CD4-positive, alpha-beta T cell treated with Interleukin-15 for 4 hours (primary cell): ENCODE measurements at regions not wholly inside any gene's neighbourhood (a gene's known extent, or its start where the extent isn't known, plus 50 kb on each side); places are given as distances from the start of the nearest gene placed in this dataset.
"Not testable (repeated sequence)": the region's sequence is repeated elsewhere in the genome, so short reads cannot be mapped to it uniquely, and the experiment has no call there.

Source experiments
- DNase-seq: peaks from one replicate; pipeline ENCODE4 v3.0.0-alpha.2; 2020; ENCODE audit warnings: low spot score

DNA sequence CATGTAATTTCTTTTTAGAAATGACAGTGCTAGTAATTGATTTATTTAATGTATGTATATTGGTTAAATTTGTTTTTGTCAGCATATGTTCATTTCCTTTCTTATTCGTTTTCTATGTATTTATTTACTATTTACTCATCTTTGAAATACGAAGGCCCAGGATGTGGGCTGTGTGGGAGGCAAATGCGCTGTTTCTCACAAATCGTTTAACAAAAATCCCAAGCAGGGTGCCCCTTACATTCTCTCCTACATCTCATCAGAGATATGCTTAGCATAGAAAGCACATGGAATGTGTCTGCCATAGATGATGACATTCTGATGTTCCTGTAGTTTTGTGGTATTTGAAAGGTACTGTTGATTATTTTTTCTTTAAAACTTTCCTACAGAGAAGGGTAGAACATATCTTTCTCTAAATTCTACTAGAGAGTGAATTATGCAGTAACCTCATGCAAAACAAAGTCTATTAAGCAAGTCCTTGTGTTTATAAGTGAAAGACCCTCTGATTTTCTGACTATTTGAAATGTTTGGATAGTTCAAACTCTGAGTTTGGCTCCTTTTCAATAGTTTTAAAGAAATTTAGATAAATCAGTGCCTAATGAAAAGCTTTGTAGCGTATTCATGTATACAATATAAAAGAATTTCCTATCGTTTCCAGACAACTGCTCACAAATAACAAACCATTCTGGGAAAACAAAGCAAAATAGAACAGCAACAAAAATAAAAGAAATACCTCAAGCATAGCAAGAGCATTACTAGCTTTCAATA lies 111.1 kb upstream of the VGLL3 start:
- no peak for DNase-seq

DNA sequence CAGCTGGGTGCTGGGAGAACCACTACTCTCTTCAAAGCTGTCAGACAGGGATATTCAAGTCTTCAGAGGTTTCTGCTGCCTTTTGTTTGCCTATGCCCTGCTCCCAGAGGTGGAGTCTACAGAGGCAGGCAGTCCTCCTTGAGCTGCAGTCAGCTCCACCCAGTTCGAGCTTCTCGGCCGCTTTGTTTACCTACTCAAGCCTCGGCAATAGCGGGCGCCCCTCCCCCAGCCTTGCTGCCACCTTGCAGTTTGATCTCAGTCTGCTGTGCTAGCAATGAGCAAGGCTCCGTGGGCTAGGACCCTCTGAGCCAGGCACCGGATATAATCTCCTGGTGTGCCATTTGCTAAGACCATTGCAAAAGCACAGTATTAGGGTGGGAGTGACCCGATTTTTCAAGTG lies 106.8 kb upstream of the VGLL3 start:
- DNase-seq = not testable (repeated sequence)

DNA sequence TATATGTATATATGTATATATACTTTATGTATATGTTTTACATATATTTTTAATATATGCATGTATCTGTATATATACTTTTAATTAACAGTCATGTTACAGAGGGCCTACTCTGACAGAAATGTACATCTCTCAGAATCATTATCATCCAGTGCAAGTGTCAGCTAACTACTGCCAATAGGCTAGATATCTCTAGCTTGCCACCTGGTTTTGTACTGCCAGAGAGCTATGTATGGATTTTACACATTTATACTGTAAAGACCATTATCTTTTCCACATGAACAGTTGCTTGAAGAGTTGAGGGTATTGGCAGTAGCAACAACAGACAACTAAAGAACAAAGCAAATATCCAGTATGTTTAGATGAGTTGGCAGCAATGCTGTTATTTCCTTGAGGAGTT lies 99.7 kb upstream of the VGLL3 start:
- DNase-seq = no peak

DNA sequence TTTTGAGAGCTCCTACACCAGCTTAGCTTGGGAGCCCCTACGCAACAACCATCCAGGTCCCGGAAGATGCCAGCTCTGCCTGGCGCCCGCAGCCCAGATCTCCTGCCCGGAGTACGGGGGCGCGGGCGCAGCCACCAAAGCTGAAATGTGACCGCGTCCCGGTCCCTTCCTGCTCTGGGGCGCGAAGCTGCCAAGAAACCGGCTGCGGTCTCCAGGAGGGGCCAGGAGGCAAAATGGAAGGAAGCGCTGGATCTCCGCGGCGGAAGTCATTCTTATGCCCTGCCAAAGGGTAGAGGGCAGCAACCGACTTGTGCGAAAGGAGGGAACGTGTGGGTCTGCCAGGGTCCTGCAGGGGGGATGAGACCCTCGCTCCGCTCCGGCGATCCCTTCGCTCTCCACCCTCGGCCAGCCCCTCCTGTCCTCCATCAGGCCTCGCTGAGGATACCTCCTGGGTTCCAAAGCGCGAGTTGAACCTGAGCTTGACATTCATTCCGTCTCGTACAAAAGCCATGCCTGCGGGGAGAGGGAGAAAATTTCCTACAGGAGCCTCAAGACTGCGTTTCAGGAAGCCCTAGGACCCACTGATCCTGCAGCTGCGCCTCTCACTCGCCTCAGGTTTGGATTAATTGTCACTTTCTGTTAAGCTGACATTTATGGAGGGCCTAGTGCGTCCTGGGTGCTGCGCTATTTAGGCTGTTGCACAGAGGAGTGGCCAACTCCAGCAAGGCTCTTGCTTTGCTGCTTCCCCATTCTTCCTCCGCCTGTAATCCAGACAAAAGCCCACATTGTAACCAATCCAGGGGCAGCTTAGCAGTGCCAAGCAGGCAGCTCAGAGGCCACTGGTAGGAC lies 98.3 kb upstream of the VGLL3 start:
- DNase-seq = no peak

DNA sequence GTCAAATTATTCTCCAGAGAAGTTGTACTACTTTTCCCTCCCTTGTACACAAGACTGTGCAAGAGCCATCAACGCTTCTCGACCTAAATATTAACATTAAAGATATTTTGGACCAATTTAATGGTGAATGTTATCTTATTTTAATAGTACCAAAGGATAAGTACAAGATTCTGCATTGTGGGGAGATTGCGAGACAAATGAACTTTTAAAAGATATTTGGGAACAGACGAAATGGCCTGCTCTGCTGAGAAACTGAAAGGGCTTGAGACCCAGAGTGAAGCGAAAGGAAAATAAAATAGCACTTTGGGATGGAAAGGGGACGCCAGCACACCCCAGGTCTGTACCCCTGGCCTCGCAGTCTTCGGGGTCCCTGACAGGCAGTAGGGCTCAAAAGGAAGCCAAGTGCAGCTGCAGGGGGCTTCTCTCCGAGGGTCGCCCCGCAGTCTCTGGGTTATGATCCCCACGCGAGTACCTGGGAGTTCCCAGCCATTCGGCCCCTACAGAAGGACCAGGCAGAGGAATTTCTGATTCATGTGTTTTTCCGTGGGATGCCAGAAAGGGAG lies 97.6 kb upstream of the VGLL3 start:
- no peak for DNase-seq

DNA sequence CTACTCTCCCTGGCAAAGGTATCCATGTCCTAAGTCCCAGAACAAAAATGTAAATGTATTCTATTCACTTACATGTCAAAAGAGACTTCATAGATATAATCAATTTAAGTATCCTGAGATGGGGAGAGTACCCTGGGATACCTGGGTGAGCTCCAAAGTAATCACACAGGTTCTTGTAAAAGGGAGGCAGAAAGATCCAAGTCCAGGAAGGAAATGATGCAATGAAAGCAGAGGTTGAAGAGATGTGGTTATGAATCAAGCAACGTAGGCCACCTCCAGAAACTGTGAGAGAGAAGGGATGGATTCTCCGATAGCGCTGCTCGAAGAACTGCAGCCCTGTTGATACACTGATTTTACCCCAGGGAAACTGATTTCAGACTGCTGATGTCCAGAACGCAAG lies 93.9 kb upstream of the VGLL3 start:
- DNase-seq = no peak

DNA sequence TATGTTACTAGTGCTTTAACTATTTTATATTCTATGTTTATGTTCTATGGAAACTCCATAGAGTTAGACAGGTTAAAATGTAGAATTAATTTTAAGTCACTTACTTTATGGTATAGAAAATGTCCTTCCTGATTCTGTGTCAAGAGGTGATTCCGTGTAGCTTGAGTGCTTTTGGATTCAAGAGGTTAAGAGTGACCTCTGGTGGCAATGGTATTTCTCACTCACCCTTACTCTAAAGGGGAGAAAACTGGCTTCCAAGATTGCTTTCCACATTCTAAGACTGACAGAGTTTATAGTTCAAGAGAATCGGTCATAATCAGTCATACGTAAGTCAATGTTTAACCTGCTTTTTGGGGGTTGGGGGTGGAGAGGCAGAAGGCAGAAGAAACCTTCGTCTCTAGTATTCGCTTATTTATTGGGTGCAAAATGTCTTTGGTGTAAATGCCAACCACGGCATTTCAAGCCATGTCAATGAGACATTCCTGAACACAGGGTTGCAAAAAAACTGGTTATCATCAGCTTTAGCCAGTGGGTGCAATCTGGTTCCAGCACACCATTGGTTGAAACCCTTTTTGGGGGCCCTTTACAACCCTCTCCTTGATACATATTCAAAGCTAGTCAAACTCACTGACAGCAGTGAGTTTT lies 92.0 kb upstream of the VGLL3 start:
- no peak for DNase-seq

DNA sequence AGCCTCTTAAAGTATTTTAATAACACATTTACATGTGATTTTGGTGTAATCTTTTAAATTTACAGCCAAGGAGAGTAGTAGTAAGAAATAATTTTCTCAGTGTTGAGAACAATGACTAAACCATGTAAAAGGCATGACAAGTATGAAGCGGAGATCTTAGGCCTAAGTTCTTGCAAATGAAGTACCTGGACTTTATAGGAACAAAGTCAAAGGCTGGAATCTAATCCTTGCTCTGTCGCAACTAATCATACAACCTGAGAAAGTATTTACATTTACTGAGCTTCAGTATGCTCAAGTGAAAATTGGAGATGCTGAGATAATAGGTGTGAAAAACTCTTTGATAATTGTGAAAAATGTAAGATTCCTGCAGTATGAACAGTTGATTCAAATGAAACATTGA lies 86.4 kb upstream of the VGLL3 start:
- DNase-seq = no peak

DNA sequence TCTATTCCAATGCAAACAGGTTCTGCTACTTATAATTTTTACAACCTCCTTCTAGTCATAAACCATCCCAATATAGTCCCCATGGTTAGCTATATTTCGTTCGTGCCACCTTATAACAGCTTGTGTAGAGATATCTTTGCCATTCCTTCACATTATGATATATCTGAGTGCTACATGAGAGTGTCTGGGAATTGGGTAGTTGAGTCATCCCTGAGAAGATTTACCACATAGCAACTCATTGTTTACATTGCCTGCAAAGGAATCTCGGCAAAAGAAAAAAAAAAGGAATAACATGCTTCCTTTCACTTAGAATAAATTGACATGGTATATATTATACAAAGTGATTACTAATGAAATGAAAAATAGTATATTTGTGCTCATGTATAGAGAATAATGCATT lies 86.0 kb upstream of the VGLL3 start:
- DNase-seq = no peak

DNA sequence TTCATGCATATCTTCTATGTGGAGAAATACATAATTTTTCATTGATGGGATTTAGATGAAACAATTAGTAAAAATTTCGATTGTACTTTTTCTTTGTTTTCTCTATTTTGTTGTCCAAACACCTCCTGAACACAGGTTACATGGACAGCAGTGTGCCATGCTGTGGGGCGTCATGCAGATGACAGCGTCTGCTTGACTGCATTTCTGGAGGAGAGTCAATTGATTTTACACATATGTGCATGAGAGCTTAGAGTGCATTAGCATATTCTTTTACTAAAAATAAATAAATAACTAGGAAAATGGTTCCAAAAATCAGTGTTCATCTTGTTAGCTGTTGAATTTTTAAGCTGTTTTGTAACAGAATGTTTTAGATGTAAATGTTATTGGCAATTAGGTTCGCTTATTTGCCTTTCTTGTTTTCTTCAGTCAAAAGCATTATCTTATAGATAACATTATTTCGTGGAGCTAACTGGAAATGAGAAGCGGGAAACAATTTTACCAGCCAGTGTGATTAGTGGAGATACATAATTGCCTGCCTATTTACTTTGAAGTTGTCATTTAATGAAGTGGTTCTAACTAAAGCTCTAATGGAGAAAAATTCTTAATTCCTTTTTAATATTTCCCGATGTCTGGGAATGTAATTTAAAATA lies 82.7 kb upstream of the VGLL3 start:
- DNase-seq = no peak

DNA sequence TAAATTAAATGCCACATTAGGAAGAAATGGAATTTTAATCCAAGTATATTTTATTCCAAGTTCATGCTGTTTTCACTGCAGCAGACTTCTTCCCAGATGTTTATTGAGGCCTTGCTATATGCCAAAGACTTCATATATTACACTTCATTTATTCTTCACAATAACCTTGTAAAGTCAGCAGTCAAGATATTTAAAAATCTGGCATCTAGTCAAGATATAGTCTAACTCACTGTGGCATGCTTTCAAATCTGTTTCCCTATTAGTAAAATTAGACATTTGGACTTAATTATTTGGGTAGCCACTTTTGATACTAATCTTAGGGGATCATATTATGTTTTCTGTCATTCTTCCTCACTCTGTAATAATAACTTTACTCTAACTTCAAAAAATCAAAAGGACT lies 81.5 kb upstream of the VGLL3 start:
- no peak for DNase-seq

DNA sequence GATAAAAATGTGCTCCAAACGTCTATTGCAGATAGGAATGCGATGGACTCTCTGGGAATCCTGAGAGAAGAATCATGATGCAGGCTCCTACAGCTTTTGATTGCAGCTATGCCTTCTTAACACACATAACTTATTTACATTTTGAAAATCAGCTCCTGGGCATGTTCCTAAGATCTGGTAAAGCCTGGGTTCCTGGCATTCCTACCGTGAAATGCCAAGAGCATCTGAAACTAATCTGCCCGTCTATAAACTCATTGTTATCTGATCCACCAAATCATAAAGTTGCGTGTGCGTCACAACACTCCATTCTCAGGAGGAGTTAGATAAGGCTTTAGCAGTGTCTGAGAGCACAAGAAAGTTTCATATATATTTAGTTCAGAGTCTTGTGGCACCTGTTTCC lies 79.0 kb upstream of the VGLL3 start:
- DNase-seq = no peak

DNA sequence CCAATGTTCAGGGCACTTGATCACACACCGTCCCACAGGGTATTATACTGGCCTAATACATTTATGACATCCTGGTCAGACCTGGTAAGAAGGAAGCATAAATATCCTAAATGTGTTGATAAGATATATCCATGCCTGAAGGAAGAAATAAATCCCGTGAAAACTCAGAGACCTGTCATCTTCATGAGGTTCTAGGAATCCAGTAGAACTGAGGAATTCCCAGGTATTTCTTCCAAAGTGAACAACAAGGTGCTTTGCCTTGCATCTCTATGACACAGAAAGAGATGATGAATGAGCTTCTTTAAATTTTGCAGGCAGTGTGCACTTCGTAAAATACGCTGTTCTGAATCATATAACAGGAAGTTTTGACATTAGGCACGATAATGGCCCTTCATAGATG lies 78.1 kb upstream of the VGLL3 start:
- no peak for DNase-seq

DNA sequence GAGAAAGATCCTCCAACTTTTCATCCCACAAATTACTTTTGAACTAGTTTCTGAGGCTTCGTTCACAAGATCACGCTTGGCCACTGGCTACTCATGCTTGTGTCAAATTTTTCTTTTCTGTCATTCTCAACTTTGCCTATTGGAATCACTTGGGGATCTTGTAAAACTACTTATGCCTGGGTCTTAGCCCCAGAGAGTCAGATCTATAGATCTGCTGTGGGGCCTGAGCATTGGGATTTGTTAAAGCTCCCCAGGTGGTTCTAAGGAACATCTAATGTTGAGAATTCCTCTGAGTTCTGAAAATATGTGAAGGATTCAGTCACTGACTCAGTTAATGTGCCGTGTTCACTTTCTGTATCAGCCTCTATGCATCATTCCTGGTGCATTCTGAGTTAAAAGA lies 71.7 kb upstream of the VGLL3 start:
- no peak for DNase-seq

DNA sequence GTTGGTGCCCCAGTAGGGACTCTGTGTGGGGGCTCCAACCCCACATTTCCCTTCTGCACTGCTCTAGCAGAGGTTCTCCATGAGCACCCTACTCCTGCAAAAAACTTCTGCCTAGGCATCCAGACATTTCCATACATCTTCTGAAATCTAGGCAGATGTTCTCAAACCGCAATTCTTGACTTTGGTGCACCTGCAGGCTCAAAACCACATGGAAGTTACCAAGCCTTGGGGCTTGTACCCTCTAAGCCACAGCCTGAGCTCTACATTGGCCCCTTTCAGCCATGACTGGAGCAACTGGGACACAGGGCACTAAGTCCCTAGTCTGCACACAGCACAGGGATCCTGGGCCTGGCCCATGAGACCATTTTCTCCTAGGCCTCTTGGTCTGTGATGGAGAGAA lies 66.5 kb upstream of the VGLL3 start:
- no peak for DNase-seq

DNA sequence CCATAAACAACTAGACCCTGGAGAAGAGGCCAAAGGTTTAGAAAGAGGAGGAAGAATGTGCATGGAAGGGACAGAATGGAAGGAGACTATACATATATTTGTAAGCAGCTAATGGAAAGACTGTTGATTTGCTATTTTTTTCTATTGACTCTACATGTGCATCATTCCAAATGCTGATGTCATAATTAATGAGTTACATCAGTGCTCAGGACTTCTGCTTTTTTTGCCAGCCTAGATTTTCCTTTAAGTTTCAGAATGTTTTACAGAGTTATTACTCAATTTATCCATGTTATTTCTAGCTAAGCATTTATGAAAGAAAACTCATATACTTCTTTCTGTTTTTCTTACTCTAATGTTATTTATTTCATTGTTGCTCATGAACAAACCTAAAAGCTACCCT lies 62.6 kb upstream of the VGLL3 start:
- DNase-seq = no peak

DNA sequence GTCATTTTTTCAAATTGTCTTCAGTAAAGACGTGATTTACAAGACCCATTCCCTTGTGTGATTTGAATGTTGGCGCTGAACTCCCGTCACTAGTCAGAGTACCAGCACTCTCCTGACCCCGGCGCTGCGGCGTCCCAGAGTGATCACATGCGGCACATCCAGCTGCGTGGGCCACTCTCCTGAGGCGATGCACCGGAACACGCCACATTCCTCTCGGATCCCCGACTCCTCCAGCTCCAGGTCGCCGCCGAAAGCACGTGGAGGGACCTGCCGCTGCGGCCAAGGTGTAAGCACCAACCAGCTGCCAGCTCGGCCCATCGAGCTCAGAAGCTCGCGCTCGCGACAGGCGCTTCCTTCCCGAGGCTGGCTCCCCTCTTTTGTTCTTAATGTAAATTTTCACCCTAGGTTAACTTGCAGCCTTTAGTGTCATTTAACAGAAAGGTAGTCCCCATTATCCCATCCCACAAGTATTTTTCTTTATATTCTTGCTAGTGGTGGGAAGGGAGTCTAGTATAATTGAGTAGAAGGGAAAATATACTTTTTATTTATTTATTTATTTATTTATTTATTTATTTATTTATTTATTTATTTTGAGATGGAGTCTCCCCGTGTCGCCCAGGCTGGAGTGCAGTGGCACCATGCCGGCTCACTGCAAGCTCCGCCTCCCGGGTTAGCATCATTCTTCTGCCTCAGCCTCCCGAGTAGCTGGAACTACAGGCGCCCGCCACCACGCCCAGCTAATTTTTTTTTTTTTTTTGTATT lies 61.7 kb upstream of the VGLL3 start:
- no peak for DNase-seq

DNA sequence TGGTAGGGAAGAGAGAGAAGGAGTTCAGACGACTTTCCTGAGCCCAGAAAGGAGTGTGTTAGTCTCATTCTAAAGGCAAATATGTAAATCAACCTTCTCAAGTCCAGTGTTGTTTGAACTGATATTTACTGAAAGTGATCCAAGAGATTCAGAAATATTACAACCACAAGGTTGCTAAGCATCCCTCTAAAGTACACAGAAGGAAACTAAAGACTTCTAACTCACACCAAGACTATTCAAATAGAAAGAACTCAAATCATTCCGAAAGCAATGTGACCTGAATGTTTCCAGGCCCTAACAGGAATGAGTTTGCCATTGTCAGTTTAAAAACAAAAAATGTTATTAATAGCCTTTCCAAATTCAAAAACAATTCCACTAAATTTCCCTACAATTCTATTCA lies 56.9 kb upstream of the VGLL3 start:
- no peak for DNase-seq

DNA sequence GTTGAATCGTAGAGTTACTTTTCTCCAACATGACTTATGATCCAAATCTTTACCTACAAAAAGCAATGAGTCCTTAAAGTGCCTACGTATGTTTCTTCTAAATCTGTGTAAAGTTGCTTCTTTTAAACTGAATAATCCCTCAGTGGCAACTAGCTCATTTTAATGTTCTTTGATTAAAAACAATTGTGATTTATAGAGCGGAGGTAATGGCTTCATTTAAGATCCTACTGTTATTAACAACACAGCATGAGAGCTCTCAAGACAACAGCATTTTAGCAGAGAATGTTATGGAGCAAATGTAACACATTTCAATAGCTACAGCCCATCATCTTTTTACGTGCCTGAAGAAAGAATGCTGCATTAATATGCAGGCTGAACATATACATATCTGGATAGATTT lies 55.3 kb upstream of the VGLL3 start:
- no peak for DNase-seq

DNA sequence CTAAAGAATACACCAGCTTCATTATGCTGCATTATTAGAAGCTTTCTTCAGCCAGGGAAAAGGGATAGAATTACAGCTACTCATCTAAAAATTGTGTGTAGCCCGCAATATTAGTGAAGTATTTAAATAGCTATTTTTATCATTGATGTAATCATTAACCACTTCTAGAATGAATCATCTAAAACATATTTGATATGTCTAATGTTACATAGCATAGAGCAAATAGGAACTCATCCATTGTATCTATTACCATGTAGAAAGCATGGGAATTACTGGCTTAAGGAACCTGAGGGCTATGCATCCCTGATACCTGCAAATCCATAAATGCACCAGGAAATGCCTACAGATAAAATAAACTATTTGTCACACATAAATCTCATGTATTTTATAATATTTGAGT lies 54.5 kb upstream of the VGLL3 start:
- no peak for DNase-seq

DNA sequence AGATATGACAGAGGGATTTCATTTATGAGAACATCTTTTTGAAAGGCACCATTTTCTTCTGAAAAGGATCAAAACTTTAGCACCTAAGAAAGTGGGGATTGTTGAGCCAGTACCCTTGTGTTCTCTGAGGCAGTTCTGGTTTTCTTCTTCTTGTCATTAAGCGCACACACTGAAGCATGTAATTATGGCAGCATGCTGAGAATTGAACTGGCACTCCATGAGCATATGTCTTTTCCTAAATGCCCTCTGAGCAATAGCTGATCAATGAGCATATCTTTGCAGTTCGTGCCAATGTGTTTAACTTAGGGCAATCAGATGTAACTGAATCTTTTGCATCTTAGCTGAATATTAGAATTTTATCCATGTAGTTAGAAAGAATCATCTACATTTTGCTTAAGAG lies 53.9 kb upstream of the VGLL3 start:
- no peak for DNase-seq

DNA sequence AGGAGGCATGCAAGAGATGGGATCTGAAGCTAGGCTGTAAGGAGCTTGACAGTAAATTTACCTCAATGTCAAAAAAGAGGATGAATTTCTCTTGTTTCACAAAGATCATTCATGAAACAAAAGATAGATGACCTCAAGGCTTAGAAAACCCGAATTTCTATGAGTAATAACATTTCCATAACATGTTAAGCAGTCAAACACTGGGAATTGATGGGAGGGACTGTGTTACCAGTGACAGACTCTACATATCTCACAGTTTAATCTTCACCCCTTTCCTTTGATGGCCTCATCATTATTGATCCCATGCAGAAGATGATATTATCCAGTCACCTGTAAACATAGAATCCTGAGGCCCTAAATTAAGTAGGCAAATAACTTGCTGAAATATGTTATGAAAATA lies 53.5 kb upstream of the VGLL3 start:
- DNase-seq = no peak
